Endothelial cell of umbilical vein (primary cell): ENCODE measurements at regions not wholly inside any gene's neighbourhood (a gene's known extent, or its start where the extent isn't known, plus 50 kb on each side); places are given as distances from the start of the nearest gene placed in this dataset.

Experiments used
- BruUV-seq: library from RNA; stranded (reverse); fragments of 400-500 nt; replicated peaks from 2 replicates; lab custom pipeline; 2021; lab: Mats Ljungman, UMichigan
- CTCF ChIA-PET: fragments of 300-600, 350-600 bp; sonication (Branson Sonifier 250); formaldehyde crosslinking; loops from one replicate; lab custom pipeline; 2021; ENCODE audit warnings: antibody characterized with exemption, inconsistent platforms; lab: Charles Lee
- POLR2A ChIA-PET: fragments of 300-600, 350-600 bp; sonication (Branson Sonifier 250); formaldehyde crosslinking; loops from one replicate; lab custom pipeline; 2021; ENCODE audit warnings: antibody characterized with exemption, inconsistent platforms; lab: Charles Lee
- DNase-seq: peaks from one replicate; pipeline ENCODE4 v3.0.0-alpha.2; 2011; ENCODE audit warnings: low read depth, low spot score
- FAIRE-seq: peaks from 2 replicates; lab custom pipeline; 2011; peaks lifted over from hg19 to GRCh38; lab: Jason Lieb, UNC
- H2AFZ ChIP-seq: 2 replicates; pipeline ENCODE4 v1.6.0; 2012; ENCODE audit warnings: low read depth, low read length, control low read depth, inconsistent platforms
- H3K27ac ChIP-seq: 2 replicates; pipeline ENCODE4 v1.5.1; 2011; ENCODE audit warnings: low read depth, mild to moderate bottlenecking, control low read depth, low read length, moderate library complexity; ENCODE audit not compliant: insufficient read depth
- H3K27me3 ChIP-seq, 2 experiments: 2 replicates each; pipeline versions ENCODE4 v1.6.0 to v1.6.1; 2011; ENCODE audit warnings: low read length in 2 of 2, mixed read lengths in 1 of 2; ENCODE audit not compliant: control insufficient read depth in 2 of 2, insufficient read depth in 2 of 2
- H3K36me3 ChIP-seq, 2 experiments: 2 replicates in 1 of 2; 3 replicates in 1 of 2; pipeline ENCODE4 v1.5.1; 2011; ENCODE audit warnings: low read length in 2 of 2, mild to moderate bottlenecking in 1 of 2, moderate library complexity in 1 of 2; ENCODE audit not compliant: control insufficient read depth in 2 of 2, insufficient read depth in 2 of 2; ENCODE audit errors: extremely low read depth in 1 of 2
- H3K4me1 ChIP-seq: 3 replicates; pipeline ENCODE4 v1.5.1; 2011; ENCODE audit warnings: mild to moderate bottlenecking, low read length; ENCODE audit not compliant: control insufficient read depth, insufficient read depth; ENCODE audit errors: extremely low read depth
- H3K4me2 ChIP-seq: 2 replicates; pipeline ENCODE4 v1.6.1; 2011; ENCODE audit warnings: low read length, control low read depth, mixed read lengths; ENCODE audit not compliant: insufficient read depth
- H3K4me3 ChIP-seq, 3 experiments: fragments of 200-600 bp in 1 of 3; sonication (generic), shearing (Covaris generic) in 1 of 3; replicated peaks in 1 of 3; 2 replicates each; pipeline ENCODE4 v1.5.1; 2011 to 2016; ENCODE audit warnings: control low read depth in 3 of 3, low read length in 3 of 3, mild to moderate bottlenecking in 2 of 3, inconsistent platforms in 1 of 3, low read depth in 1 of 3, moderate library complexity in 1 of 3; ENCODE audit not compliant: insufficient read depth in 1 of 3
- H3K79me2 ChIP-seq: 2 replicates; pipeline ENCODE4 v1.6.0; 2012; ENCODE audit warnings: low read length, inconsistent platforms; ENCODE audit not compliant: control insufficient read depth, insufficient read depth
- H3K9ac ChIP-seq: replicated peaks from 2 replicates; pipeline ENCODE3; 2011; ENCODE audit warnings: low read length, control low read depth; ENCODE audit not compliant: insufficient read depth; ENCODE audit errors: extremely low read depth
- H3K9me1 ChIP-seq: replicated peaks from 3 replicates; pipeline ENCODE4 v1.6.0; 2011; ENCODE audit warnings: mild to moderate bottlenecking, low read length; ENCODE audit not compliant: control insufficient read depth, insufficient read depth; ENCODE audit errors: extremely low read depth
- H3K9me3 ChIP-seq: replicated peaks from 2 replicates; pipeline ENCODE4 v1.5.1; 2012; ENCODE audit warnings: low read length, inconsistent platforms; ENCODE audit not compliant: control insufficient read depth, insufficient read depth
- H4K20me1 ChIP-seq: replicated peaks from 2 replicates; pipeline ENCODE3; 2011; ENCODE audit warnings: mild to moderate bottlenecking, low read length; ENCODE audit not compliant: control insufficient read depth, insufficient read depth; ENCODE audit errors: extremely low read depth
- CTCF ChIP-seq, 2 donors: IDR thresholded peaks; 1 replicate in 1 of 2; 2 replicates in 1 of 2; pipeline ENCODE4 v1.5.1; 2011; ENCODE audit warnings: low read length in 2 of 2, mild to moderate bottlenecking in 2 of 2, moderate library complexity in 2 of 2, control low read depth in 1 of 2, inconsistent platforms in 1 of 2, low read depth in 1 of 2; ENCODE audit not compliant: insufficient read depth in 1 of 2; ENCODE audit errors: extremely low read depth in 1 of 2
- EZH2 ChIP-seq: IDR thresholded peaks from 2 replicates; pipeline ENCODE4 v1.6.1; 2012; ENCODE audit warnings: borderline replicate concordance, low read depth, mild to moderate bottlenecking, moderate library complexity, low read length, inconsistent platforms; ENCODE audit not compliant: severe bottlenecking
- FOS ChIP-seq: IDR thresholded peaks from 2 replicates; pipeline ENCODE4 v1.6.1; 2011; ENCODE audit warnings: mild to moderate bottlenecking, low read length, moderate library complexity, borderline replicate concordance; ENCODE audit not compliant: insufficient read depth
- GATA2 ChIP-seq: IDR thresholded peaks from 2 replicates; pipeline ENCODE4 v1.7.0; 2011; ENCODE audit warnings: low read depth, mild to moderate bottlenecking, moderate library complexity, mixed read lengths, low read length; ENCODE audit not compliant: insufficient read length, insufficient read depth
- JUN ChIP-seq: IDR thresholded peaks from 2 replicates; pipeline ENCODE4 v1.6.1; 2011; ENCODE audit warnings: borderline replicate concordance, low read depth; ENCODE audit not compliant: insufficient read length, insufficient read depth
- MAX ChIP-seq: IDR thresholded peaks from 2 replicates; pipeline ENCODE4 v1.6.1; 2011; ENCODE audit not compliant: insufficient read depth, insufficient read length
- MYC ChIP-seq: IDR thresholded peaks from one replicate; pipeline ENCODE4 v1.6.1; 2011; ENCODE audit warnings: mild to moderate bottlenecking, low read depth, low read length
- POLR2A ChIP-seq: IDR thresholded peaks from 2 replicates; pipeline ENCODE4 v1.6.1; 2012; ENCODE audit warnings: low read depth, mild to moderate bottlenecking, control low read depth, low read length
- POLR2AphosphoS5 ChIP-seq: IDR thresholded peaks from 2 replicates; pipeline ENCODE4 v1.6.1; 2012; ENCODE audit warnings: low read depth, mild to moderate bottlenecking, control low read depth, low read length, moderate library complexity; ENCODE audit not compliant: insufficient read depth
- dilution Hi-C: fragments of 300-500 bp; cut with MboI; formaldehyde crosslinking; loops from one replicate; pipeline ENCODE4 v1.15.0; 2019; ENCODE audit warnings: low sequenced_read_pairs; ENCODE audit not compliant: extremely low pct_ligation_motif_present
- intact Hi-C: fragments of 100-400 bp; cut with micrococcal nuclease; formaldehyde crosslinking; loops from one replicate; pipeline ENCODE4 v1.10.0; 2022

- H2AFZ ChIP-seq: no peak overlapping the region
- no peaks in the 10 kb centered on the region for H3K27me3 ChIP-seq
- H3K4me3 ChIP-seq: no peak overlapping the region
- no peak overlapping the region for H3K4me2 ChIP-seq
- H4K20me1 ChIP-seq: no peaks in the 10 kb centered on the region
- dilution Hi-C loops (no loop called here), intact Hi-C loops (no loop called here)
- H3K9me3 ChIP-seq: no peaks in the 10 kb centered on the region
- H3K4me1 ChIP-seq: peaks cover 3% of the 10 kb centered on the region
- no peak for TF ChIP-seq EZH2
- TF ChIP-seq CTCF (IDR thresholded peaks at IDR 0.05; ENCODE audit: extremely low read depth in 1 of 2, insufficient read depth in 1 of 2, low read depth in 1 of 2, low read length in 2 of 2): no peak
- TF ChIP-seq FOS: no peak
- no peak for TF ChIP-seq POLR2A
- no peak for TF ChIP-seq POLR2AphosphoS5
- TF ChIP-seq GATA2: no peak
- TF ChIP-seq MAX: no peak
- TF ChIP-seq MYC: no peak
- no peak for TF ChIP-seq JUN
- POLR2A ChIA-PET: no interaction called here
- no peaks in the 10 kb centered on the region for H3K79me2 ChIP-seq
- CTCF ChIA-PET: interaction anchor here (1.5 to 4.0 kb wide), 5 partner anchors 9 to 78 kb away, joined by 4 to 15 read pairs (median 7); no protein-coding TSS in a partner anchor
- FAIRE-seq (no peak), DNase-seq (no peak)
- H3K36me3 ChIP-seq: no peaks in the 10 kb centered on the region
- no peak overlapping the region for H3K9ac ChIP-seq
- BruUV-seq: no TSS peak
- no peaks in the 10 kb centered on the region for H3K9me1 ChIP-seq
- no peak overlapping the region for H3K27ac ChIP-seq
Measured at GRCh38 chr16:85537795-85538401, 75.2 kb upstream of the GSE1 start.
